ENCODE measurements at regions not wholly inside any gene's neighbourhood (a gene's known extent, or its start where the extent isn't known, plus 50 kb on each side); places are given as distances from the start of the nearest gene placed in this dataset.
"Not testable (repeated sequence)": the region's sequence is repeated elsewhere in the genome, so short reads cannot be mapped to it uniquely, and the experiment has no call there.

- not testable (repeated sequence) for DNase-seq
Observed at GRCh38 chr6:102808944-102809505, 1415.5 kb downstream of the GRIK2 start.

GRCh38 chr6:102799051-102799450 is 1405.5 kb downstream of the GRIK2 start:
- DNase-seq, result no peak

- DNase-seq, result no peak
Observed at GRCh38 chr6:102798636-102799035, 1405.1 kb downstream of the GRIK2 start.

GRCh38 chr6:102793752-102794151 is 1400.2 kb downstream of the GRIK2 start:
- no peak for DNase-seq

GRCh38 chr6:102774326-102774725 is 1380.8 kb downstream of the GRIK2 start:
- DNase-seq, result no peak

GRCh38 chr6:102773636-102774035 is 1380.1 kb downstream of the GRIK2 start:
- DNase-seq, result no peak

GRCh38 chr6:102766963-102767362 is 1373.5 kb downstream of the GRIK2 start:
- no peak for DNase-seq

GRCh38 chr6:102764317-102764716 is 1370.8 kb downstream of the GRIK2 start:
- no peak for DNase-seq

- DNase-seq, result no peak
Observed at GRCh38 chr6:102763891-102764290, 1370.4 kb downstream of the GRIK2 start.

- no peak for DNase-seq
Observed at GRCh38 chr6:102761872-102762271, 1368.4 kb downstream of the GRIK2 start.

- DNase-seq, result no peak
Observed at GRCh38 chr6:102759415-102759814, 1365.9 kb downstream of the GRIK2 start.

- DNase-seq, result not testable (repeated sequence)
Observed at GRCh38 chr6:102758536-102758935, 1365.0 kb downstream of the GRIK2 start.

GRCh38 chr6:102749210-102749971 is 1355.9 kb downstream of the GRIK2 start:
- no peak for DNase-seq

- no peak for DNase-seq
Observed at GRCh38 chr6:102746941-102747340, 1353.4 kb downstream of the GRIK2 start.

- no peak for DNase-seq
Observed at GRCh38 chr6:102742754-102743356, 1349.3 kb downstream of the GRIK2 start.

- DNase-seq, result no peak
Observed at GRCh38 chr6:102742028-102742427, 1348.5 kb downstream of the GRIK2 start.

- DNase-seq, result no peak
Observed at GRCh38 chr6:102736941-102737368, 1343.4 kb downstream of the GRIK2 start.

- no peak for DNase-seq
Observed at GRCh38 chr6:102732898-102733297, 1339.4 kb downstream of the GRIK2 start.

- DNase-seq, result not testable (repeated sequence)
Observed at GRCh38 chr6:102722086-102722485, 1328.6 kb downstream of the GRIK2 start.

- no peak for DNase-seq
Observed at GRCh38 chr6:102717737-102718456, 1324.4 kb downstream of the GRIK2 start.

- DNase-seq, result no peak
Observed at GRCh38 chr6:102717252-102717651, 1323.7 kb downstream of the GRIK2 start.

GRCh38 chr6:102701019-102701418 is 1307.5 kb downstream of the GRIK2 start:
- no peak for DNase-seq

GRCh38 chr6:102686461-102686860 is 1293.0 kb downstream of the GRIK2 start:
- DNase-seq, result no peak

GRCh38 chr6:102680413-102680812 is 1286.9 kb downstream of the GRIK2 start:
- DNase-seq, result no peak

All from amniotic stem cell (primary cell).